GM19351 (cell line): ENCODE measurements at regions not wholly inside any gene's neighbourhood (a gene's known extent, or its start where the extent isn't known, plus 50 kb on each side); places are given as distances from the start of the nearest gene placed in this dataset.

Experiments
- ATAC-seq: cut with Tn5 transposase; IDR thresholded peaks from one replicate; pipeline ENCODE4 v1.9.1; 2021; ENCODE audit warnings: mild to moderate bottlenecking, moderate library complexity; ENCODE audit not compliant: unreplicated experiment

DNA sequence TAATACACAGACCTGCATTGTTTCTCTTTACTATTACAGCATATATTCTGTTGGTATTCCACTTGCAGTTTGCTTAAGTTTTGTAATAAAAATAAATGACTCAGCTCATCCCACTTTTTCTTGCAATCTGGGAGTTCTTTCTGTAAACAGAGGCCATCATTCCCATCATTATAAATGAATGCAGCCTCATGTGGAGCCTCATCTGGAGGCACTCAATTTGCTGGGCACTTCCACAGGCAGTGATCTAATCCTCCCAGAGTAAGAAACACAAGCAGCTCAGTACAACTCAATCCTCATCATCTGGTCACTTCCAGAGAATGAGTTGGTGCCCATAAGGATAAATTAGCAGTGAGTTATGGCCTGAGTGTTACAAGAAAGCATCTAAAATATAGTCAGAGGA is 2801.9 kb downstream of the PCDH9 start:
- ATAC-seq = no peak

DNA sequence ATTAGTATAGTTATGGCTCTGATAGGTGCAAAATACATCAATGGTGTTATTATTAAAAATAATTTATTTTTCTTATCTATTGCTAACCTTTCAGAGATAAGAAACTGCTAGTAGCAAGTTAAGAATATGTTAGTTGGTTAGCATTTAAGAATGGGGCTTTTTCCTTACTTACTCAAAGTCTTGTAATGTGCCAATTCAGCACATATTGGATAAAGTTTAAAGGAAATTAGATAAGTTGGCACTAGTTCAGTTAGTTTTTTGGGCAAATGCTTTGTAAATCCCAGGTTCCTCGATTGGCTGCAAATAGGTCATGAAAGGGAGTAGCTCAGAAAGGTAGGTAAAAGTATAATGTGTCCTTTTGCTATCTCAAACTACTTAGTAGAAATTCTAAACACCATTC is 2806.7 kb downstream of the PCDH9 start:
- no peak for ATAC-seq

DNA sequence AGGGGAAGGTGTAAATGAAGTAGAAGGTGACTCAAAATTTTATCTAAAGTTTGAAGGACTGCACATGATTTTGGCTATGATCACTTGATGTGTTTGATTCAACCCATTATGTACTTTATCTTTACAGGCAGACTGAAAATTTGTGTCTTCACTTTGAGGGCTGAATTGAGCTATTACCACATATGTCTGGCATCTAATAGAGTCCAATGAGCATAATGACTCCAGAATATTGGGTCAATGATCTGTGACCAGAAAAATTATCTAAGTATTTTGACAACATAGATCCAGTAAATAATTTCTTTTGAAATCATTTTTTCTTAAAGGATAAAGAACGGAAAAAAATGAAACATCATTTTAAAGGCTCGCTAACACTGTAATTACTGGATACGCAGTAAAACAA is 2810.0 kb downstream of the PCDH9 start:
- ATAC-seq = no peak

DNA sequence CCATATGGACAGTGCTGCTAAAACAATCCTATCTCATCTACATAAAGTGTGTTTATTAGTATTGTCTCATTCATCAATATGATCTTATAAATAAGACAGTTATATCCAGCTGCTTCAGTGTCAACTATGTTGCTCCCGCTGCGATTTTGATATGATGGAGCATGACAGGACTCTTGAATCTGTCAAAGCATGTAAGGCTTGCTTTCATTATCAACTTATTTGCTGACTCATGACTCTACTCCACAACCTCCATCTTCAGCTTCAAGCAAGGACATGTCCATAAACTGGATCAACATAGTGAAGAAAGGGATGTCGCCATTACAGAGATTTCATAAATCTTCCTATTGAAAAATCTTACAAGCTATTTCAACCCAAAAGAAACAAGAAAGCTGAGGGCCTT is 2812.6 kb downstream of the PCDH9 start:
- ATAC-seq = no peak

DNA sequence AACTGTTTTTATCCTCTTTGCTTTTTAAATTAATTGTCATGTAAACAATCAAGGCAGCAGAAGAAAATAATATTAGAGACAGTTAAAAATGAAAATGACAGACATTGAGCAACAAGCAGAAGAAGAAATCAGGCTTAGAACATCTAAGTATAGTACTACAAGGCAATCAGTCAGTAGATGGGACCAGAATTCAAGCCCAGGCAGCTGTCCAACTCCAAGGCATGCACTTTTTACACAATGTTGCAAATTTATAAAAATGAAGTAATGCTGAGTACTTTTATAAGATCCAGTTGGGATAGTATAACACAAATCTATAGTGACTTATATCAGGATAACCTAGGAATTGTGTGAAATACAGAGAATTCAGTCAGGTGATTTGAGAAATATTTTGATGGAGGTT is 2815.8 kb downstream of the PCDH9 start:
- ATAC-seq = no peak

DNA sequence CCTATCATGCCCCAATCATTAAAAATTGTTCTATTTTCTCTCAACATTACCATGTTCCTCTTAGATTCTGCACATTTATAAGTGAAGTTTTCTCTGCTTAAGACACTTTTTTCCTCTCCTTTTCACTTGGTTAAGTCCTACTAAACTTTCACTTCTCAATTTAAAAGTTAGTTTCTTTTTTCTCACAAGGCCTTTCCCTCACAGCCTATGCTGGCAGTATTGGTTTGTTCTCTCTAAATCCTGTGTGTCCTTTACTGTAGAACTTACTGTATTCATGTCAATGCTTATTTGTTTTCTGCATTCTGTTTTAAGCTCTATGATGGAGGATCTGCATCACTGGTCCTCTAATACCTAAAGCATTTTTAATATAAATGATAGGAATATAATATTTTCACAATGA is 2816.6 kb downstream of the PCDH9 start:
- no peak for ATAC-seq

DNA sequence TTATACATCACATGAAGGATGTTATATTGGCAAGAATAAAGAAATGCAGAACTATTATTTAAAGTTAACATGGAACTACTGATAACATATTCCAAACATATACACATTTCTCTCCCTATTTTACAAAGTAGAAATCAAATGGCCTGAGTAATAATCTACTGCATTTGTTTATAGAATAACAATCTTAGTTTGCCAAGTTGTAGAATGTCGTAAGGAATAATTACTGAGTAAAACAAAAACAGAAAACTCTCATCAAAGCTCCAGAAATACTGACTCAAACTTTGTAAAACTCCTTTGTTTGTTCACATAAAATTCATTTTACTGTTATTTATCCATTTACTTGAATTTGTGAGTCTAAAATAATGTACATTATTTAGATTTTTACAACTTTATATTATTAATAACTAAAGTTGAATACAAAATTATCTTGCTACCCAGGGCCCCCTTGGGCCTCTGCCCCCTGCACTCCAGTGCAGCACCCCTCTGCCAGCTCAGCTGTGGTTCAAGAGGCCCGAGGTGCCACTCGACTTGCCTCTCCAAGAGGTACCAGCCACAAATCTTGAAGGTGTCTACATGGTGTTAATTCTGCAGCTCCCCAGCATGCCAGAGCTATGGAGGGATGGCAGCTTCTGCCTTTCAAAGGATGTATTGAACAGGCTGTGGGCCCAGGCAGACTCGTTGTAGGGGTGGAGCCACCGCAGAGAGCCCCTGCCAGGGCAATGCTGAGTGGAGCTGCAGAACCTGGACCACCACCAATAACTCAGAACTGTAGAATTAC is 2819.7 kb downstream of the PCDH9 start:
- ATAC-seq = no peak

DNA sequence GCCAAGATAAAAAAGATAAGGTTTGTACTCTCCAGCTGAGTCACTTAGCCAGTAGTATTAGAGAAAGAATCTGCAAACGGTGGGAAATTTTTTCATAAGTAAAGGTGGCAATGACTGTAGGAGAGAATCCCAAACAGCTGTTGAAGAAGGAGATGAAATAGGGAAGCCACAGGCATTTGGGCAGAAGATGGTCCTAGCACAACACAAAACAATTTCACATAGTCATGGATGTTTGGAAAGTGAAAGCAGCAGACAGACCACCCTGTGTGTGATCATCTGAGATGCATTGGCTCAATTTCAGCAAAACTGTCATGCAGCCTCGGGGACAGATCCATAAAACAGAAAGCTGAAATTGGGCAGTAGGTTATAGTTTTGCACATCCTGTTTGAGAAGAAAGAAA is 2832.4 kb downstream of the PCDH9 start:
- ATAC-seq = no peak

DNA sequence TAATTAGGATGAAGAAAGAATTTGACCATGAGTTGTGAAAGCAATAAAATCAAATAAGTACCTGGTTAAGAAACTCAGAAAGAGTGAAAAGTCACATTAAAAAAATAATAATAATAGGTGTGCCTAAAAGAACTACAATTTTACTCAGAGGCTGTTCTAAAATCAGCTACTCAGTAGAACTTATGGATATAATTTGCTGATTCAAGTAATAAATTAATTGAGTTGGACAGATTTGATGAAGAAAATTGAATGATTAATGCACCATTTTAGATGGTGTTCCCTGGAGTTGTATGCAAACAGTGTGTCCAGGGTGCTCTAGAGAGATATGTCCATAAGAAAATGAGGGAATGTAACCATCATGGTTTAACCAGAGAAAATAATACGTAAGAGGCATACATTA is 2852.5 kb downstream of the PCDH9 start:
- ATAC-seq = no peak

DNA sequence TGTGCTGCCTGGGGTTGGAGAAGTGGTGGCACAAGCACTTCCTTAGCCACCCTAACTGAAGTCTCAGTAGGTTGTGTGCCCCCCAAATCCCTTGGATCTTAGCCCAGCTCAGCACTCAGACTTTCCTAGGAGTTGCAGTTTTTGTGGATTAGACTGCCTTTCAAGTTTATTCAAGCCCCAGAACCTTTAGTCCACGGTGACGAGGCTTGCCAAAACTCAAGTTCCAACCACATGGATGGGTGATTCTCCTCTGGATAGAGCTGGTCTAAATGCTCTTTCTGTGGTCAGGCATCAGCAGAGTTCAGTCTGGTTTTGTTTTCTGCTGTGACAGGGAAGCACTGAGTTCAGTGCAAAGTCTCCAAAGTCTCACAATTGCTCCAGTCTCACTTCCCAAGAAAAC is 2858.7 kb downstream of the PCDH9 start:
- ATAC-seq = no peak

DNA sequence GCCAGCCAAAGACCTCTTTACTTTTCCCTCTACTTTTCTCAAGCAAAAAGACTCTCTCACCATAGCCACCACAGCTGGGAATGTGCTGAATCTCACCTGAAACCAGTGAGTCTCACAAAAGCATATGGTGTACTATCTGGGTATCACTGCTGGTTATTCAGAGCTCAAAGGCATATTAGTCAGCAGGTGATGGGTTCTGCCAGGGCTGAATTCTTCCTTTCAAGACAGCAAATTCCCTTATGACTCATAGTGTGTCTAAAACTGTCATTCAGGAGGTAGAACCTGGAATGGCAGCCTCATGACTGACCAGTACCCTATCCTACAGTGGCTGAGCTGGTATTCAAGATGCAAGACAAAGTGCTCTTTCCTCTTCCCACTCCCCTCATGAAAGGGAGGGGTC is 2859.1 kb downstream of the PCDH9 start:
- ATAC-seq = no peak

DNA sequence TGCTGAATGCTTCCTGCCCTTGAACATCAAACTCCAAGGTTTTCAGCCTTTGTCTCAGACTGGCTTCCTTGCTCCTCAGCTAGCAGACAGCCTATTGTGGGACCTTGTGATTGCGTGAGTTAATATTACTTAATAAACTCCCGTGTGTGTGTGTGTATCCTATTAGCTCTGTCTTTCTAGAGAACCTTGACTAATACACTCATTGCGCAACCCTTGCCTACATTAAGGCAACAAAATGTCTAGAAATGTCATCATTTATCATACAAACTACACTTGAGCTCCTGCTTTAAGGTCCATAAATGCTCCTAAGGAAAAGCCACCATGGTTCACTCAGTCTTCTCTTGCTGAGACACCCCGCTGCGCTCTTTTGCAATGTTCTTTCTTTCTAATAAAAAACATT is 2861.0 kb downstream of the PCDH9 start:
- ATAC-seq = no peak

DNA sequence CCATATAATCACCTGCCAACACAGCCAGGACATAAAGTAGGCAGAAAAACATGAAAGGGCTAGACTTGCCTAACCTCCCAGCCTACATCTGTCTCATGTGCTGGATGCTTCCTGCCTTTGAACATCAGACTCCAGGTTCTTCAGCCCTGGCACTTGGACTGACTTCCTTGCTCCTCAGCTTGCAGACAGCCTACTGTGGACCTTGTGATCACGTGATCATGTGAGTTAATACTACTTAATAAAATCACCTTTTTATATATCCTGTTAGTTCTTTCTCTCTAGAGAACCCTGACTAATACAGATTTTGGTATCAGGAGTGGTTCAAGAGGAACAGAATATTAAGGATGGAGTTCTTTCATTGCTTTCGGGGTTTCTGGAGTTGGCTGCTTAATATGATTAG is 2867.6 kb downstream of the PCDH9 start:
- no peak for ATAC-seq

DNA sequence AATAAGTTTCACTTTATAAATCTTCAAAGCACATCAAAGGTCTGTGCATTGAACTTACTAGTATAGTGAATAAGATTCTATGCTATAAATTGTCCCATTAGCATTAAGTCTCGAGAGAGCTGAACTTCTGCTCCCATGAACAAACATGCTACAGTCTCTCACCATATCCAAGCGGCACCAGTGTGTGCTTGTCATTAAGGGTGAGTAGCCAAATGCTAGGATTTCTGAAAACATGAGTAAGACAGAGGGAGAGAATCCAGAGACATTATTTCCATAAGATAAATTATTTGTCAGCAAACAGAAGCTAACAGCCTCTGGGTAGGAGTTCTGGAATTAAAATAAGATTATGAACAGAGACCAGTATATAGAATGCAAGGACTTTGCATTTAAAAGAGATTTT is 2882.5 kb downstream of the PCDH9 start:
- ATAC-seq = no peak

DNA sequence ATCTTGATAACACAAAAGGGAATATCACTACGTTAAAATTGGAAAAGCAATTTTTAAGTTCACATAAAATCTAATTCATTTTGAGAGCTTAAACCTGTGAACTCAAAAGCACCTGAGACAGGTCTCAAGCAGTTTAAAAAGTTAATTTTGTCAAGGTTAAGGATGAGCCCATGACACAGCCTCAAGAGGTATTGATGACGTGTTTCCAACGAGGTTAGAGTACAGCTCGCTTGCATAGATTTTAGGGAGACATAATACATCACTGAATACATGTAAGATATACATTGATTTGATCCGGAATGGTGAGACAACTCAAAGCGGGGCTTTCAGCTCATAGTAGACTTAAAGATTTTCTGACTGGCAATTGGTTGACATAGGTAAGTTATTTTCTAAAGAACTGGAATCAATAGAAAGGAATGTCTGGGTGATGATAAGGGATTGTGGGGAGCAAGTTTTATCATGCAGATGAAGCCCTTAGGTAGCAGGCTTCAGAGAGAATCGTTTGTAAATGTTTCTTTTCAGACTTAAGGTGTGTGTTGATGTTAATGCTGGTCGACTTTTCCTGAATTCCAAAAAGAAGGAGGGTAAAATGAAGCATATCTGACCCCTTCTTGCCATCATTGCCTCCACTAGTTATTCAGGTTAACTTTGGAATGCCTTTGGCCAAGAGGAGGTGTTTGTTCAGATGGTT is 2890.6 kb downstream of the PCDH9 start:
- no peak for ATAC-seq

DNA sequence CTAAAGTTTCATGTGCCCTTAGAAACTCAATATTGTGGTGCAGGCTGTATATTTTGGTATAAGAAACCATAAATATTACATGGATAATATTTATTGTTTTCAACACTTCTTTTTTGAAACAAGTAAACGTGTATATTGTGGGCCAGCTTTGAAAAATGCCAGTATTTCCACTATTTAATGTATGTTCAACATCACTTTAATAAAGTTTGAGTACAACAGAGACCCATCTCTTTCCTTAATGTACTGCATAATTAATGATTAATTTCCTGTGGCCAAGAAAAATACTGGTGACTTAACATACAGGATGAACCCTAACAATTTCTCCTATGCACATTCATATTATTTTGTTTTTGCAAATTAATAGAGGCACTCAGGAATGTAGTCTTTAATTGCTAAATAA is 2891.5 kb downstream of the PCDH9 start:
- ATAC-seq = no peak

DNA sequence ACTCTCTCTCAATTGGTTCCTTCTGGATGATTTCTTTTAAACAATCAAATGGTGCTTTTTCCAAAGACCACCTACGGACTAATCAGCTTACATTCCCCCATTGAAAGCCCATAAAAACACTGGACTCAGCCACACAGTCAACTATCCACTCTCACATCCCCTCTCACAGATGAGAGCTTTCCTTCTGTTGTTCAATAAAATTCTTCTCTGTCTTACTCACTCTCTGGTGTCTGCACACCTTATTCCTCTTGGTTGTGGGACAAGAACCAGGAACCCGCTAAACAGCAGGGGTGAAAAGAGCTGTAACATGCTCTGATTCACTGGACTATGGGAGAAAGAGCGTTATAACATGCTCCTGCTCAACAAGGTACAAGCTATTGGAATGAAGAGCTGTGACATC is 2896.2 kb downstream of the PCDH9 start:
- ATAC-seq = no peak

DNA sequence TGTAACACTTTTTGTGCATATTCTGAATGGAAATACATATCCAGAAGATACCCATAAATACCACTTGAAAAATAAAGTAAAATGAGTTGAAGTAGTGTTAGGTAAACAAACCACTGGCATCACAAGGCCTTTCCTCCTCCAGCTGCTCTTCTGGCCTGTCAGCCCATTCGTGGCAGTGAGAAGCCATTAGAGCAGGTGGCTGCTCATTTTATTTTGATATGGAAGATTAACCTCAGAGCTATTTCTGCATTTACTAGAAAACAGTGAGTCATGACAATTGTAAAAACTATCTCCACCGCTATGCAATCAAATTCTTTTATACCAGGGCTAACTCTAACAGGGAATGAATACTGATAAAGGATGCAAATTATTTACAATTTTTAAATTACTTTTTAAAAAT is 2898.1 kb downstream of the PCDH9 start:
- no peak for ATAC-seq

DNA sequence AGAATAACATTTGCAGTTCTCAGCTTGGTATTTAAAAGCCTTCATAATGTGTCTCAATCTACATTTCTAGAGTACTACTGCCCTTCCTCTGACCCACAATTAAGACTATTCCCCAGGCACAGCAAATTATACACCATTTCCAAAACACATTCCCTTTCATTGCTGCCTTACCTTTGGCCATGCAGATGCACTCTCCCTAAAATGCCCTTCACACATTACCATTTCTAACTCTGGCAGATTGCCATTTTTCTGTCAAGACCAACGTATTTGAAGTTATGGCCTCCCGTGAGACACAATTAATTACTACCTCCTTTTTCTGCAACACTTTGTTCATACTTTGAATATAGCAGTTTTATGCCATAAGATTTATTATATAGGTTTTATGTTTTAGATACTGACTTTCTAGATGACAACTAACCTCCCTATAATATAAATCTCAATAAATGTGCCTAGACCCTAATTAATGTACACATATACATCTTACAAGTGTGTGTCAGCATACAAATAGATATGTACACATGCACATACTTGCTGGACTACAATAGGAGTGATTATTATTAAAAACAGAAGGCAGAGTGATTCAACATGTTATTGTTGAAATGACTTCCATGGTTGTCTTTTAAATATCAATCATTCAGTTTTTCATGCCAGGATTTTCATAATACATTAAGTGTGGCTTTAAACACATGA is 2902.5 kb downstream of the PCDH9 start:
- ATAC-seq = no peak

DNA sequence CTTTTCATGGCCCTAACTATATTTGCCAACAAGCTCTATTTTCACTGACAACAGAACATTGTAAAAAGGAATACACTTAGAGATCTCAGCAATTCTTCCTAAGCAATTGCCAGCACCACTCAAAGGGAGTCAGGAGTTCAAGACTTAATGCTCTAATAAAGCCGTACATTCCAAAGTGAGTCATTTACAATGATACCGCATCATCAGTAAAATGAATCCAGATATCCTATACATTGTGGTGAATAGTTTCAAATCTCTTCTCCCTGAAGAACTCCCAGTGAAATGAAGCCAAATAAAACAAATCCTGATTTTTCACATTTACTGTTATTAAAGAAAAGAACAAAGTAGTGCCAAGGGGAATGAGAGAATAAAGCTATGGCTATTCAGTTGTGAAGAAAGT is 2898.7 kb upstream of the PCDH20 start:
- no peak for ATAC-seq

DNA sequence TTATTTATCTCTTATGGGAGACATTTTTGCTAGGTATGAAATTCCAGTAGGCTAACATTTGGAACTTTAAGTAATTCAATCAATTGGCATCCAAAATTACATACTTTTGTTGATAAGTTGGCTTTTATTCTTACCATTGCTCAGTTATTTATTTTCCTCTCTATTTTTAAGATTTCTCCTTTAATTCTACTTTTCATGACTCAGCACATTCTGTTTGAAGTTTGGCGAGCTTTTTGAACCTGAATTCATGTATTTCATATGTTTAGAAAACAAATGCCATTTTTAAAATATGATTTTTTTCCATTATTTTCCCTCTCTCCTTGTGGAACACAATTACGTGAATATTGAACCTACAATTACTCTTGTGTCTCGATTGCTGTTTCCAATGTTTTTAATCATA is 2896.3 kb upstream of the PCDH20 start:
- no peak for ATAC-seq

DNA sequence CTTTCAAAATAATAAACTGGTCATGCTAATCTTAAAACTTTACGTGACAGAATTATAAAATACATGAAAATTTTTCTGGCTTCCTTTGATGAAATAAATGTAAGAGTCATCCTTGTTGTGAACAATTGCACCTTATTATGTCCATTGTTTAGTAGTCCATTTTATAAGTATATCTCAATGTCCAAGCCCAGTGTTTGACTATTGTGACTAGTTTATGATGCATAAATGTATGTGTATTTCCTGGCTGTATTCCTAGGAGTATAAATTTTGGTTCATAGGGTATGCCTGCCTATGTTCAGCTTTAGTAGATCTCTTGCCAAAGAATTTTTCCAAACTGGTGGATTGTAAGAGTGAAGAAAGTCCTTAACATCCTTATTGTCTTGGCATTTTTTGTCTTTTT is 2895.5 kb upstream of the PCDH20 start:
- no peak for ATAC-seq
